GM06990 (cell line): ENCODE measurements at regions not wholly inside any gene's neighbourhood (a gene's known extent, or its start where the extent isn't known, plus 50 kb on each side); places are given as distances from the start of the nearest gene placed in this dataset.

Experiments
- DNase-seq: peaks from one replicate; pipeline ENCODE4 v3.0.0-alpha.2; 2011; ENCODE audit not compliant: insufficient read length; ENCODE audit errors: extremely low read depth
- H3K27me3 ChIP-seq: replicated peaks from 2 replicates; pipeline ENCODE4 v1.6.0; 2011; ENCODE audit warnings: low read length; ENCODE audit not compliant: control insufficient read depth, insufficient read depth
- H3K36me3 ChIP-seq: 2 replicates; pipeline ENCODE4 v1.5.1; 2011; ENCODE audit warnings: low read length; ENCODE audit not compliant: control insufficient read depth, insufficient read depth
- H3K4me3 ChIP-seq: replicated peaks from 2 replicates; pipeline ENCODE4 v1.5.1; 2011; ENCODE audit warnings: low read depth, mild to moderate bottlenecking, control low read depth, low read length
- TF ChIP-seq, protein P1 (sequence below): IDR thresholded peaks from 2 replicates; pipeline ENCODE4 v1.5.1; 2011; ENCODE audit warnings: low read length, control low read depth, mild to moderate bottlenecking, inconsistent platforms; ENCODE audit not compliant: insufficient read depth, poor library complexity, severe bottlenecking

DNA sequence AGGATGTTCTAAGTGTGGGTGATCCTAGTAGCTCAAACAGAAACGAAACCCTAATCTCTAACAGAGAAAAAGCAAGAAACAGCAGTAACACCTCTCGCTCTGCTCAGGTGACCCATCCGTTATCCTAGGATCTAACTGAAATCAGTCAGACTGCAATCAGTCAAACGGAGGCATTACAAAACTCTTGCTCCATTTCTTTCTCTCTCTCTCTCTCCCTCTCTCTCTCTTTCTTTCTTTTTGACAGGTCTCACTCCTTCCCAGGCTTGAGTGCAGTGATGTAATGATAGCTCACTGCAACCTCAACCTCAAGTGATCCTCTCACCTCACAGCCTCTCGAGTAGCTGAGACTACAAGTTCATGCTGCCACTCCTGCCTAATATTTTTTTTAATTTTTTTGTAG, 1283.5 kb upstream of the CELF2 start:
- TF ChIP-seq, protein P1, sequence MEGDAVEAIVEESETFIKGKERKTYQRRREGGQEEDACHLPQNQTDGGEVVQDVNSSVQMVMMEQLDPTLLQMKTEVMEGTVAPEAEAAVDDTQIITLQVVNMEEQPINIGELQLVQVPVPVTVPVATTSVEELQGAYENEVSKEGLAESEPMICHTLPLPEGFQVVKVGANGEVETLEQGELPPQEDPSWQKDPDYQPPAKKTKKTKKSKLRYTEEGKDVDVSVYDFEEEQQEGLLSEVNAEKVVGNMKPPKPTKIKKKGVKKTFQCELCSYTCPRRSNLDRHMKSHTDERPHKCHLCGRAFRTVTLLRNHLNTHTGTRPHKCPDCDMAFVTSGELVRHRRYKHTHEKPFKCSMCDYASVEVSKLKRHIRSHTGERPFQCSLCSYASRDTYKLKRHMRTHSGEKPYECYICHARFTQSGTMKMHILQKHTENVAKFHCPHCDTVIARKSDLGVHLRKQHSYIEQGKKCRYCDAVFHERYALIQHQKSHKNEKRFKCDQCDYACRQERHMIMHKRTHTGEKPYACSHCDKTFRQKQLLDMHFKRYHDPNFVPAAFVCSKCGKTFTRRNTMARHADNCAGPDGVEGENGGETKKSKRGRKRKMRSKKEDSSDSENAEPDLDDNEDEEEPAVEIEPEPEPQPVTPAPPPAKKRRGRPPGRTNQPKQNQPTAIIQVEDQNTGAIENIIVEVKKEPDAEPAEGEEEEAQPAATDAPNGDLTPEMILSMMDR = no peak
- Histone ChIP-seq H3K27me3 (no peaks in the 10 kb centered on the region), H3K36me3 (no peaks in the 10 kb centered on the region), H3K4me3 (no peak overlapping the region)
- no peak for DNase-seq

DNA sequence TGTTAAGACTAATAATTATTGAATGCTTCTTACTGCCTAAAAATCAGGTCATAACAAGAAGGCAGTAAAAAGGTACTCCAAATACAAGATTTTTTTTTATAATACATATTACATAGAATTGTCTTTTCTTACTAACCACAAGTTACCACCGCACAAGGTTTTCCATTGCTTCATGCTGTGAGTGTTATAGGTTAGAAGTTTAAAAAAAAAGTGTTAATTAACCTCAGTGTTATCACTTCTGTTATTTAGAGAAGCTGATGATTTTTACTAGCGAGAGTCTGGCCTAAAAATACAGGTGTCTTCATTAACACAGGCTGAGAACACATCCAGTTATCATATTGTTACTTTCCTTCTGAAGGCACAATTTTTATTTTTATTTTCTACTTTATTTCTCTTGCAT, 1281.9 kb upstream of the CELF2 start:
- no peak for DNase-seq
- H3K27me3 ChIP-seq = no peaks in the 10 kb centered on the region
- no peak overlapping the region for H3K4me3 ChIP-seq
- TF ChIP-seq, protein P1 = no peak
- H3K36me3 ChIP-seq = no peaks in the 10 kb centered on the region

DNA sequence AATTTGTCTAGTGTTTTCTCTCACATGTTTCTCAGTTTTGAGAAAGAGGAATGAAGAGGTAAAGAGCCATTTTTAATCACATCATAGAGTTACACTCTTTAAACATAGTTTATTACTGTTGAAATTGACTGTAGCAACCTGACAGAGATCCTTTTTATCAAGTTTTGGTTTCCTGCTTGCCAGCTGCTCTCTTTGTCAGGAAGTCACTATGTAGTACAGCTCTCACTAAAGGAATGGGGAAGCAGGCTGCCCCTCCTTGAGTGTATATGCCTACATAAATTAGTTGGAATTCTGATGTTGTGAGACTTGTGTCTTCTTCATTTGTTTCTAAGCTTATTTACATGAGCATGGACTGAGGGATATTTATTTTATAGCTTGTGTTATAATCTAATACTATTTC, 1274.0 kb upstream of the CELF2 start:
- H3K4me3 ChIP-seq = no peak overlapping the region
- no peak for DNase-seq
- TF ChIP-seq, protein P1 = no peak
- no peaks in the 10 kb centered on the region for H3K27me3 ChIP-seq
- H3K36me3 ChIP-seq = no peaks in the 10 kb centered on the region

DNA sequence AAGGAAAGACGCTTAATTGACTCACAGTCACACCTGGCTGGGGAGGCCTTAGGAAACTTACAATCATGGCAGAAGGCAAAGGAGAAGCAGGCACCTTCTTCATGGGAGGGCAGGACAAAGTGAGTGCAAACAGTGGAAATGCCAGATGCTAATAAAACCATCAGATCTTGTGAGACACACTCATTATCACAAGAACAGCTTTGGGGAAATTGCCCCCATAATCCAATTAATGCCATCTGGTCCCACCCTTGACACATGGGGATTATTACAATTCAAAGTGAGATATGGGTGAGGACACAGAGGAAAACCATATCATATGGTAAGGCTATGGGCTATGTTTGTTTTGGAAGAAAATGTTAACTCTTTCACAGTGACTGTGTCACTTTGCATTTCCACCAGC, 1272.5 kb upstream of the CELF2 start:
- H3K4me3 ChIP-seq = no peak overlapping the region
- H3K36me3 ChIP-seq = no peaks in the 10 kb centered on the region
- H3K27me3 ChIP-seq = no peaks in the 10 kb centered on the region
- TF ChIP-seq, protein P1 = no peak
- no peak for DNase-seq

DNA sequence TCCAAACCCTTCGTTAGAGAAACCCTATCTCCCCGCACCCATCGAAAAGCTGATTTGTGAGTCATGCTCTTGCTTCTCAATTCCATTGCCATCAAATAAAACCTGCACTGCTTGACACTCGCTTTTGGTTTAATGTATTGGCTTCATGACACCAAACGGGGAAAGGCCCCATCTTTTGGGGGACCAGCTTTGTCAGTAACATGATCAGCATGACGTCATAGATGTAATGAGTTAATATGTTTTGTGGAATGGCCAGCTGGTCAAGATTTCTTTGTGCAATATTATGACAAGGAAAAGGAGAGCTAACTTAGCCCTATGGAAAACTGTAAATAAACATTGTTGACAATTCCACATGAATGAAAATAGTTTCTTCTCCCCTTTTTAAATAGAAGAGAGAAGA, 1260.5 kb upstream of the CELF2 start:
- Histone ChIP-seq H3K36me3 (no peaks in the 10 kb centered on the region), H3K27me3 (no peaks in the 10 kb centered on the region), H3K4me3 (no peak overlapping the region)
- no peak for DNase-seq
- TF ChIP-seq, protein P1 = no peak

DNA sequence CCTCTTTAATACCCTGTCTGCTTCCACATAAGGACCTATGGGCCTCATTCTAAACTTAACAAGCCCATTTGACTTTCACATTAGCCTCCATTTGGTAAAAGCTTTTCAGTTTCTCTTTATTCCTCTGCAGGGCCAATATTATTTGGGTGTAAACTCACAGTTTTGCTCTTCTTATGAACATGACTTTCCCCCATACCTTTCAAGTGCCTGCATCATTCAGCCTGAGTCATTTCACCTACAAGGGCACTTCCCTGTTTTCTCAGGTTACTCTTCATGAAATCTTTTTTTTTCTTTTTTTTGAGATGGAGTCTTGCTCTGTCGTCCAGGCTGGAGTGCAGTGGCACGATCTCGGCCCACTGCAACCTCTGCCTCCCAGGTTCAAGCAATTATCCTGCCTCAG, 1258.1 kb upstream of the CELF2 start:
- H3K36me3 ChIP-seq = no peaks in the 10 kb centered on the region
- DNase-seq = no peak
- no peak overlapping the region for H3K4me3 ChIP-seq
- H3K27me3 ChIP-seq = no peaks in the 10 kb centered on the region
- TF ChIP-seq, protein P1 = no peak
